MM.1S (cell line): ENCODE measurements at regions not wholly inside any gene's neighbourhood (a gene's known extent, or its start where the extent isn't known, plus 50 kb on each side); places are given as distances from the start of the nearest gene placed in this dataset.

Source experiments
- CTCF ChIP-seq: fragments of 300-600 bp; sonication (generic); IDR thresholded peaks from 2 replicates; pipeline ENCODE4 v1.5.1; 2016; ENCODE audit warnings: antibody characterized with exemption, low read length, mixed read lengths
- EZH2 ChIP-seq: fragments of 300-600 bp; sonication (generic); optimal IDR thresholded peaks from 2 replicates; pipeline ENCODE3; 2017; ENCODE audit warnings: low read depth, mild to moderate bottlenecking, antibody characterized with exemption, low read length, mixed read lengths
- EZH2phosphoT487 ChIP-seq: fragments of 300-600 bp; sonication (generic); IDR thresholded peaks from 2 replicates; pipeline ENCODE4 v1.6.1; 2018; ENCODE audit warnings: antibody characterized with exemption, low read length

- no peak for TF ChIP-seq CTCF
- no peak for TF ChIP-seq EZH2
- TF ChIP-seq EZH2phosphoT487, result no peak
Observed at GRCh38 chr4:130185123-130185522, 1089.2 kb downstream of the C4orf33 start.
